HG03521 (cell line): ENCODE measurements at regions not wholly inside any gene's neighbourhood (a gene's known extent, or its start where the extent isn't known, plus 50 kb on each side); places are given as distances from the start of the nearest gene placed in this dataset.

ENCODE experiments used
- ATAC-seq: cut with Tn5 transposase; IDR thresholded peaks from one replicate; pipeline ENCODE4 v1.9.1; 2021; ENCODE audit warnings: mild to moderate bottlenecking, moderate library complexity; ENCODE audit not compliant: unreplicated experiment

DNA sequence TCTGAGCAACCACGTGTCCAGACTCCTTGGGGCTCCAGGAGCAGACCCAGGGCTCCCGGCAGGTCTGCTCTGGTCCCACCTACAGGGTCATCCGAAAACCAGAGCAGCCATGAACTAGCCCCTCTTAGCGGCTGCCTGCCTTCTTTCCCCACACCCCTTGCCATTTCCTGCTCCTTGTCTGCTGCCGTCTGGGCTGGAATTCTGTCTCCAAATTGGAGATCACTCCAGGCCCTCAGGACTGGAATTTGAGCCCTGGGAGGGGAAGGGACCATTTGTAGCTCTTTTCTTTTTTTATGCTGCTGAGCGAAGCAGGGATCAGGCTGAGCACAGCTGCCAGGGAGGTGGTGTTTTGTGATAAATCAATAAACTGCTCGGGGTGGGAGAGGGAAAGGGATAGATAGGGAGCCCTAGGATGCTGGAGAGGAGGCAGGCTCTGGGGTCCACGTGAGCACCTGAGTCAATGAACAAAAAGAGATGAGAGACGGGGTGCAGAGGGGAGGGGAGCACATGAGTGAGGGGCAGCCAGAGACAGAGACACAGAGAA lies 257.5 kb downstream of the ENGASE start:
- ATAC-seq = no peak

DNA sequence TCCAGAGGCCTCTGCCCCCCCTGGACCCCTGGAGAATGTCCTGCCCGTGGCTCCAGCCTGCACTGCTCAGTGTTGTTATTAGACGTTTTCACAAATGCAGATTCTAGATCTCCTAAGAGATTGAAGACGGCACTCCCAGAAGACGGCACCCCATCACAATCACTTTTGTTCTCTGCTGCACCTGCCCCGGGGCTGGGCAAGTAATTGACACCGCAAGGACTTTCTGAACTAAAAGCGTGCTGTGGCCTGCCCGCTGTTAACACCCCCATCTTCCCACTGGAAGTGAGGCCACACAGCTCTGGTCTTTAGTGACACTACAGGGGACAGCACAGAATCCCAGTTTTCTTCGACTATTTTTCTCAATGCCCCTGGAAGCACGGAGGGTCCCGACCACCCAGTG lies 256.9 kb downstream of the ENGASE start:
- no peak for ATAC-seq

DNA sequence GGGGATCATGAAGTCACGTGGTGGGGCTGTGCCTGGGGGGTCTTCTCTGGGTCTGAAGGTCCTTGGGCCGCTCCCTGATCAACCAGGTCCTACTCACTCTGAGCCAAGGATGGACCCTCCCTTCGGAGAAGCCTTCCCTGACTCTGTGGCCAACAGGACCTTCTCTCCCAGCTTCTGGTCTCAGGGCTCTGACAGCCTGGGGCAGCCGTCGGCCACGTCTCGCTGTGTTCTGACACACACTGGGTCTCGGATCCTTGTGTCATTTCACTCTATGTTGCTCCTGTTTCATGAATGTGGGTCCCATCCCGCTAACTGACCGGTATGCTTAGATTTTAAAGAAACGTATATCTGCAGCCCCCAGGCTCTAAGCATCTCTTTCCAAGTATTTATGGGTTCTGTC lies 256.1 kb downstream of the ENGASE start:
- no peak for ATAC-seq

DNA sequence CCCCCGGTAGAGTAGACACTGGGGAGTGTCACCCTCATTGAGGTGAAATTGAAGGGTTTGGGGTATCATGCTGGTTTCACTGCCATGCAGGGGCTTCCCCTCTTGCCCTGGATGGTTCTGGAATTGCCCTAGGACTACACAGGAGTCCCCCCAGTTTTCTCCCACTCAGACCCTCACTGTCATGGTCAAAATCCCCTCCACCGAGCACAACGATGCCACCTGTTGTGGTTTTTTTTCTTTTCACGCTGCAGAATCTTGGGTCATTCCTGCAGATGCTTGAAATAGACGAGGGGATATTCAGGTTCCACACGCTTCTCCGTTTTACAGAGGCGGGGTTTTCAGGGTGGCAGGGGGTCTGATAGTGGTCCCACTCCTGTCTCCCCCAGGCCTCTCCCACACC lies 255.6 kb downstream of the ENGASE start:
- ATAC-seq = no peak

DNA sequence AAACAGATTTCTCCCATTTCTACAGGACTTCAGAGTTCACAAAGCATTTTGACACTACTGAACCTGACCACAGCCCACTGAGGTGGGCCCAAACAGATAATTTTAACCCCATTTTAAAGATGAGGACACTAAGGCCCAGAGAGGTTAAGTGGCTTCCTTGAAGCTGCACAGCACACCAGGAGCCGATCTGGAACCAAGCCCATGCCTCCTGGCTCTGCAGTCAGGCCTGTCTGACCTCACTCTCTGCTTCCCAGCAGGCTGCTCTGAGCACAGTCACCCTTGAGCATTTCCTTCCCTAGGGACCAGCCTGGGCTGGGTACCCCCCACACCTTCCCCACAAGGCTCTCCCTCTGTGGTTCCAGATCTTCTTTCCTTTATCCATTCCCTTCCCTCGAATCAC lies 252.2 kb downstream of the ENGASE start:
- ATAC-seq = no peak

DNA sequence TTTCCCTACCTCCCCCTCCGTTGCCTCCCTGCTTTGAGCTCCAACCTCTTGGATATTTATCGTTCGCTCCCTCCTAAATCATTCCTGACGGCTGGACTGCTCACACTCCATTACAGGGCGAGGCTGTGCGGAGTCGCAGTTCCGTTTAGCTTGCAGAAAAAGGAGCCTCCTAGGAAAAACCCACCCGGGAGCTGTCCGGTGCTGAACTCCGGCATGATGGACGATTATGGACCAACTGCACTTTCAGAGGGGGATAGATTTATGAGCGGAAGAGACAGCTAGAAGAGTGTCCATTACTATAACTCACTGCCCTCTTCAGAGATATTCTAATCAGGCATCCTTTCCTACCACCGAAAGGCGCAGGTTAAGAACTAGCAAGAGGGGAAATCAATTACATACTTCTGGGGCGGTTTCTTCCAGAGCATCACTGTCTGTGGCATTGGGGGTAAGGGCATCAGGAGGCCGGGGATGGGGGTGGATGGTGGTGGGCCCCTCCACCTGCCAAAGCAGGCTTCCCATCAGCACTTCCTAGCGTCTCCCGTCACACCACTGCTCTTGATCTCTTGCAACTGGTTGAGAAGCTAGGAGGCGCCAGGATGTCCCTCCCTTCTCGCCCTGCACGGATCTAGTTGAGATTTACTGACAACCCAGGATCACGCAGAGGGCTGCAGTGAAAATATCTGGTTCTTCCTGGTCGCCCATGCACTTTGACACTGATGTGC lies 251.2 kb downstream of the ENGASE start:
- no peak for ATAC-seq

DNA sequence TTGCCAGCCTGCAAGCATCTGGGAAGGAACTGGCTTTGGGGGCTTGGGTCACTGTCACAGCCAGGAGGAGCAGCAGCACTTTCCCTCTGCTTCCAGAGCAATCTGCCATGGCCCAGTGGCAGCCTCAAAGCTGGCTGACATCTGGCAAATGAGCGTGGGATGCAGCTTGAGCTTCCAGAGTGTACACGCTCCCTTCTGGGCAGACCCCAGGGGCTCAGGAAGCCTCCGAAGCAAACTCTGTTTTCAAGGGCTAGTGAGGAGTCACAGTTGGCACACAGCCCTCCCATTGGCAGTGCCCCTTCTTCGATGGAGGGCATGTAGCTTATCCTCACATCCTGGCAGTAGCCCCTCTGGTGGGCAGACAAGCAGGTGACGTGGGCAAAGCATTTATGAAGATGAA lies 249.6 kb downstream of the ENGASE start:
- no peak for ATAC-seq

DNA sequence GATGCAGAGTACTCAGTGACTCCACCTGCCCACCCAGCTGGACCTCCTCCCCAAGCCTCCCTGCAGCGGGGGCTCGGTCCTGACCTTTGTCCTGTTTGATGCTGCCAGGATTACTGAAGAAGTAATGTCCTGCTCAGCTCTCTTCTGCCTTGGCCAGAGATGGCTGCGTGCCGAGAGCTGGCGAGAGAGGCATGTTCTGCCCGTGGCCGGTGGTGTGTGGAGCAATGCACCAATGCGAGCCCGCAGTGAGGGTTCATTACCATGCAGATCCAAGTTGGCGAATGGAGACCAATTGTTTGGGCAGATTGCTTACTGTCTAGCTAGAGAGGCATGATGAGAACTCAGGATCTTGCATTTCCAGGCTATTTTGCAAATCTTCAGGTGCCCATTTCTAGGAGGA lies 248.9 kb downstream of the ENGASE start:
- ATAC-seq = no peak

DNA sequence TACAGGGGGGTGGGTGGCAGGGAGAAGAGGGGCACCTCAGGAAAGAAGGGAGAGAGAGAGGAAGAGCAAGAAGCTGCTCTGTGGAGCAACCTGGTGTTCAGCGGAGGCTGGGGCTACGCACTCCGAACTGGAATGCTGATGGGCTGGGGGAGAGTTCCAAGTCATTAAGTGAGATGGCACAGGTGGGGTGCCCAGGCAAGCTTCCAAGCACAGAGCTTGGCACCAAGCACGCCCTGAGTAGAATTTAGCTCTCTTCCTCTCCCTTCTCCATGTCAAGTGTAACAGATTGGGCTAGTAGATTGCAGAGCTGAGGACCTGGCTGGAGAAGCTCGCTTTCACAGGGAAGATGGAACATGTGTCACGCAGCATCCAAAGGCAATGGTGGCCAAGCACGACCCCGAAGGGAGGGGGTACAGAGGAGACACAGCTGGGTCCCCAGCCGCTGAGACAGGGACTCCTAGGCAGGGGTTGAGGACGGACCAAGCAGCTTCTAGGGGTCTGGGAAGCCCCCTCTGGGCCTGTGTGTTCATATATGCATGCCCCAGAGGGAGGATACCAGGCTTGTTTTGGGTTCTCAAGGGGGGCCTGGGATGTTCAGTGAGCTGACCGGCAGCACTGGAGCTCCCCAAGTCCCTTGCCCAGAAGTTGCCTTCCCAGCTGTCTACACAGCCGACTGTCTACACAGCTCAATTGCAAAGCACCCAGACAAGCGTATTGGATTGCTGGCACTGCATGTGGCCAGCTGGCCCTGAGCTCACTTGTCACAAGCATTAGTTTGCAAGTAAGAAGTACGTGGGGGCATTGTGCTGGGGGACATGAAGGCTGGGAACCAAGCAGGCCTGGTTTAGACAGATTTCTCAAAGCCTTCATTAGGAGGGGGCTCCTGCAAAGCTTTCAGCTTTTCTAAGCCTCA lies 247.8 kb downstream of the ENGASE start:
- ATAC-seq = no peak

DNA sequence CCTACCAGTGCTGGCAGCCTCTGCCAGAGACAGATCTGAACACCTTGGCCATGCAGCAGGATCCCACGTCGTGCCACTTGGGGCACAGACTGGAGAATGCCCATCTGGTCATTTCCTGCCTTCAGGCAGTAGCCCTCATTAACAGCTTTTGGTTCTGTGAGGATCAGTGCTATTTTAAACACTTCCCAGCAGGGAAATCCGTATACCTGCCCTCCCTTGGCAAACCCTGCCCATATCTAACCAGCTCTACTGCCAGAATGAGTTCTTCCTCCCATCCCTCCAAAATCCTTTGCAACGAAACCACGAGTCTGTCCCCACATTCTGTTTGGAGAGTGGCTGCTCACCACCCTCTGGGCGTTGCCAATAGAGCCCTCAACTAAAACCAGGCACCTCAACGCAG lies 245.7 kb downstream of the ENGASE start:
- no peak for ATAC-seq

DNA sequence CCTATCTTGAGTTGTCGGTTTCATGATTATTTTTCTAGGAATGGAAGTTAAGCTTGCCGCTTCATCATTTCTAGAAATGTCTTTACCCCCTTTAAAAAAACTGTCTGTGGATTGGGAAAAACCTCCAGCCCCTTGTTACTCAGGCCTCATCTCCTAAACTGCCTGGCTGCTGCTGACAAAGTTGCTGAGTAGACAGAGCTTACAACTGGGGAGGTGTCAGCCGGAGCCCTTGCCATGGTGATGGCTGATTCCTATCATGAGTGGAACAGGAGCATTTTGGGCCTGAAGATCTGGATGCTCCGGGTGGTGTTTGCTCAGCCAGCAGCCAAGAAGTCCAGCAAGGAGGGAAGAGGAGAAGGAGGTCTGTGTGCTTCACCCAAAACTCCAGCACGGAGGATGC lies 243.3 kb downstream of the ENGASE start:
- no peak for ATAC-seq

DNA sequence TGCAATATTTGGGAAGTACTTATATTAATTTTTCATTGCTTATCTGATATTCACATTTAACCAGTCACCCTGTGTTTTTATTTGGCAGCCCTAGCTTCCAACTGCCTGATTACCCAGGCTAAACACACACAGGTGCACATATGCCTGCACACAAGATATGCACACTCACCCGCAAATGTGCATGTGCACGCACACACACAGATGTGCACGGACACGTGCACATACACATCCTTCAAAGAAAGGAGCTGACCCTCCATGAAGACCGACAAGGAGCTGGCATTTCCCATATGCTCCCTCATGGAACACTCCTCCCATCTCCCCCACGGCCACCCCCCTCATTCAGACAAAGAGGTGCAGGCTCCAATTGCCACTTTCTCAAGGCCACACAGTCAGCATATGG lies 242.2 kb downstream of the ENGASE start:
- no peak for ATAC-seq

DNA sequence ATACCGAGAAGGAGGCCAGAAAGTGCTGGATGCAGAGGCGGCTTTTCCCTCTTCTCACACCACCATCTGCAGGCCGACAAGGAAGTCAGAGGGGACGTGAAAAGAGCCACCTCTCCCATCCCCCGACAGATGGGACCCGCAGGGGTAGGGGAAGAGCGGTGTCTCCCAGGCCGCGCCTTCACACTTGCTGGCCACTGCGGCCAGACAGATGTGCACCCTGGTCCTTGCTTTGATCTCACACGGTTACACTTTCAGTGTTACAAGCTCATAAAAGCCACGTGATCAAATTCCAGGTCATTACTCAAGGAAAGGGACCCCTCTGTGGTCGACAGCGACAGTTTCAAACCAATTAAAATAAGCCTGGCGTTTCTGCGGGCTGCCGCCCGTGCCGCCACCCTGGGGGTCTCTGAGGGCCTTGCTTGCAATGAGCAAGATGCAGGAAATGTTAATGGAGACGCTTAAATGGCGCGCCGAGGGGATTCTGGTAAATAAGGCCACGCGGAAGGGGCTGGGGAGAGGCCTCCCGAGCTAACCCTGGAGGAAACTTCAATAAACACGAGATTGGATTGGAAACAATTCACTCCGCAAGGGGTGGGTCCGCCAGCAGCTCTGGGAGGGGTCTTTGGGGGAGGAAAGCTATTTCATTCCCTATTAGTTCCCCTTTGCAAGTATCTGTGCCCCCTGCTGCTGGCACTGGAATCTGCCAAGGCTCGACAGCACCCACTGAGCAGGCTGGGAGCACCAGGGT lies 240.9 kb downstream of the ENGASE start:
- ATAC-seq = no peak

DNA sequence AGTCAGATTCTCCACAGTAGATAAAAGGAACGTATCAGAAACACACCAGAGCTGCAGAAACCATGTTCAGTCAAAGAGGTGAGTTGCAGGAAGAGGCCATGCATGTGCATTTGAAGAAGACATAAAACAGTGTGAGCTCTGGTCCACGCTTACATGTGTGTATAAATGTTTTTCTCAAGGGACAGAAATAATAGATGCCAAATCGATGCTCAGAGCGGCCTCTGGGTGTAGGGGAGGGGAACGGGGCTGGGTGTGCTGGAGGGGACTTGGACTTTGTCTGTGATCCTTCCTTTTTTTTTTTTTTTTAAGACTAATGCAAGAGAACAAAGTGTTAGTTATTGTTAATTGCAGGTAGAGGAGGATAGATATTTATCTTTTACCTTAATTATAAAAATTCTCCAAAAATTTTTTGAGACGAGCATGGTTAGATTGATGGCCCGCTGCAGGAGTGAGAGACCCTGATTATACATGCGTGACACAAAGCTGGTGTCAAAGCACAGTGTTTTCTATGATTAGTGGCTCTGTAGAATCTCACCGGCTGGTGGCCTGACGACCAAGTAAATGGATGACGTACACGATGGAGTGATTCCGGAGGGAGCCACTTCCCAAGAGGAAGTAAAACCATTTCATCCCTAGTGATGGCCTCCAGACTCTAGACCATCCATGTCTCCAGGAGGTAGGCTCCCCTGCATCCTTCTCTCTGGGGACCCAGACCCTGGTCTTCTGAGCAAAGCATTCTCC lies 240.2 kb downstream of the ENGASE start:
- ATAC-seq = no peak

DNA sequence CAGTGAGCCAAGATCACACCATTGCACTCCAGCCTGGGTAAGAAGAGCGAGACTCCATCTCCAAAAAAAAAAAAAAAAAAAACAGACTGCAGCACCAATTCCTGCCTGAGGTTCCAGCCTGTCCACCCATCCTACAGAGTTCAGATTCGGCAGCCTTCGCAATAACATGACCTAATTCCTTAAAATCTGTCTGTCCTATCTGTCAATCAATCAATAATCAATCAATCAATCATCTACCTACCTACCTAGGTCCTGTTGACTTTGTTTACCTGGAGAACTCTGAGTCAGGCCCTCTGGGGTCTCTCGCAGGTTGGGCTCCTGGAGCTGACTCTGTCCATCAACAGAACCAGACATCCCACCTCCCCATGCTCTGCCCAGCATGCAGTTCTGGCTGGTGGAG lies 236.7 kb downstream of the ENGASE start:
- ATAC-seq = no peak

DNA sequence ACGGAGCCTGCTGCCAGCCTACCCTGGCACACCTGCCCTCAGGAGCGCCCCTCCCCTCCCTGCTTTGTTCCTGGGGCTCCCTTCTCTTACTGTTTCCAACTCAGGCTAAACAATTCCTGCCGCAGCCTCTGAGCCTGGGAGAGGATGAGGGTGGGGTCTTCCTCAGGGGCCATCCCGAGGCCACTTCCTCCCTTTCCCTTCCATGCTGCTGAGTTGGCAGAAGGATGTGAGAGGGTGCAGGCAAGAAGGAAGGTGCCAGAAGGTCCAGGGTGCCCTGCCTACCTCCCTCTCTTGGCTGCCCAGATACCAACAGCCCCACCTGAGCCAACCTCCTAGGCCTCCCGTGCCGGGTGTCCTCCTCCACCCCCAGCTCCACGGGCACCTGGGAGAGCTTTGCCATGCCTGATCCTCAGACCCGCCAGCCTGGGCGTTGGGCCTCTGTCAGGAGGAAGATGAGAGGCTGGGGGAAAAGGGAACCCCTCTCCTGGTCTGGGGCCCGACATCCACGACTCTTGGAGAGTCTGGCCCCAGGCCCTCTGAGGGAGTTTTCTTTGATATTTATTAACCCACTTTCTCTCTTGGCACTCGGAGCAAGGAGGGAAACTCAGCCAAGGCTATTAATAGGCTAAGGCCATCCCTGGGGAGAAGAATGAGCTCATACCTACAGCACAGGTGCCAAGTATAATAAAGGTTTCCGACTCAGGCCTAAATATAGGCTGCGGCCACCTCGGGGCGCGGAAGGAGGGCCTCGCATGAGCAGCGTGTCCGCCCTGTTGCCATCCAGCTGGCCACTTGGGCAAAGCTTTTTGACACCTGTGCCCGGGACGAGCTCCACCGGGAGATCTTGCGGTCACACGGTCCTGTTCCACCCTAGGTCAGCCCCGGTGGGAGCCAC lies 232.0 kb downstream of the ENGASE start:
- ATAC-seq = no peak

DNA sequence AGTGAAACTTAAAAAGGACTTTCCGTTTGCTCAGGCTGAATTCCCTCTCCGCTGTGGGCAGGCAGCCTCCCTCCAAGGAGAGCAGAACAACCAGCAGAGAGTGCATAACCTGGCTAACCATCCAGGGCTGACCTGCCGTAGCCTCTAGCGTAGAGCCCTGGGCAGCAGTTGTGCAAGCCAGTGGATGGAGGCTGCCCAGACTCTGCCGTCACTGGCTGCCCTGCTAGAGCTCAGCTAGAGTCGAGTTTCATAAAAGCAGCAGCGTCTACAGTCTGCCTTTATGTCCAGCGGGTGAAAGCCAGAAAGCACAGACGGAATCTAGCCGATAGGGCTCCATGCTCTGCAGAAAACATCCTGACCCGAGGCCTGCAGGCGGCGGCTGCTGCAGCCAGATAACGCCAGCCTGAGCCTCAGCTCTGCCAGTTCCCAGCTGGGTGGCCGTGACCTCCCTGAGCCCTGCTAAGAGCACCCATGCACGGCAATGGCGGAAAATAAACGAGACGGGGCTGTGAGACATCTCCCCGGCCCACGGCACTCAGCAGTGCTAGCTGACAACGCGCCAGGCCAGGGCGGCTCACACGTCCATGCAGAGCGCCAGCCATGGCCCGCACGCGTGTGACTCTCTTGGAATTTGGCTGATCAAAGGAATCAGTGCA lies 231.3 kb downstream of the ENGASE start:
- ATAC-seq = no peak

DNA sequence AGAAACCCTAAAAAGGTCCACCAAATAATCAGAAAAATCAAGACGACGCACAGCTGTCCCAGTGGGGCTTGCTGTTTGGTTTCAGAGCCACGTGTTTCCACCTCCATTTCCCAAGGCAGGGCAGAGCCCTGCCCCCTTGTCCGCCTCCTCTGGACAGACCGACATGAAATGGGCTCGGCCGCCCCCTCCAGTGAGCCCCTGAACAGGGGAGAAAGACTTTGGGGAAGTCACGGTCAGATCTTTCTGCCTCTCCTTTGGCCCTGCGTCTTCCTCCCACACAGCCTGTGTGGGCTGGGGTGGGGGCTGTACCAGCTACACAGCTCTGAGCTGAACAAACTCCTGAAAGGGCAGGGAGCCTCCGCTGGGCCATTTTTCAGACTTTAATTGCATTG lies 230.7 kb downstream of the ENGASE start:
- ATAC-seq = no peak

DNA sequence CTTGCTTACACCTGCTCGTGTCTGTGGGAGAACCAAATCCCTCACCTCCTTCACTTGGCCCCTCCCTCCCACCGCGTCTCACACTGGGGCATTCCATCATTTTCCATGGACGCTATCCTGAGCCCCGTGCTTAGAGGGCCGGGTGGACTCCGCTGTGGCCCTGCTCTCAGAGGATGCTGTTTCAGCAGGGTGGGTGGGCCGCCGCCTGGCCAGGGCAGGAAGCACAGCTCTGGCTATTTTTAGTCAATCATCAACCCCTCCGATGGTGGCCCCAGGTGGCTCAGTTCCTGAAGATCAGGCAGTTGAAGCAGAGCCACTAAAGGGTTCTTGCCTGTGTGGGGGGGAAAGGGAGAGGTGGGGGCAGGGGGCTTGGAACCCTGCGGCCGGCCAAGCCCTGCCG lies 230.3 kb downstream of the ENGASE start:
- no peak for ATAC-seq
